HepG2 (cell line): ENCODE measurements at regions not wholly inside any gene's neighbourhood (a gene's known extent, or its start where the extent isn't known, plus 50 kb on each side); places are given as distances from the start of the nearest gene placed in this dataset.

Experiments
- ATAC-seq: fragments of 200-7000 bp; cut with Tn5 transposase; 3 replicates; pipeline ENCODE4 v1.9.1; 2020; ENCODE audit warnings: mild to moderate bottlenecking, moderate library complexity
- BruUV-seq: library from RNA; stranded (reverse); fragments of 400-500 nt; replicated peaks from 2 replicates; lab custom pipeline; 2021; lab: Mats Ljungman, UMichigan
- CTCF ChIA-PET: fragments of 300-600 bp; formaldehyde crosslinking; extraction: SDS; loops from one replicate; lab custom pipeline; 2021; ENCODE audit warnings: low total read pairs, inconsistent platforms, low intra/inter-chr PET ratio; lab: Yijun Ruan, JAX
- POLR2A ChIA-PET: fragments of 350-600 bp; sonication (Branson Sonifier 250); formaldehyde crosslinking; loops from one replicate; lab custom pipeline; 2020; ENCODE audit warnings: antibody characterized with exemption, inconsistent platforms; lab: Yijun Ruan, JAX
- DNase-seq: peaks from one replicate; pipeline ENCODE4 v3.0.0-alpha.2; 2015; ENCODE audit warnings: low spot score
- FAIRE-seq: peaks from 3 replicates; lab custom pipeline; 2011; peaks lifted over from hg19 to GRCh38; lab: Jason Lieb, UNC
- H2AFZ ChIP-seq: one replicate; pipeline ENCODE4 v1.6.1; 2011; ENCODE audit warnings: low read length, inconsistent platforms
- H3K27ac ChIP-seq: fragments of 300-600 bp; 3 replicates; pipeline ENCODE4 v1.8.0; 2011; ENCODE audit warnings: mixed run types, mild to moderate bottlenecking, mixed read lengths, low read length, inconsistent platforms; ENCODE audit not compliant: insufficient read depth; ENCODE audit errors: extremely low read length
- H3K27me3 ChIP-seq, 2 experiments: fragments of 200-600 bp in 1 of 2; 2 replicates in 1 of 2; 3 replicates in 1 of 2; pipeline versions ENCODE4 v1.6.0 to v1.8.0; 2011; ENCODE audit warnings: low read length in 2 of 2, mild to moderate bottlenecking in 2 of 2, moderate library complexity in 2 of 2, inconsistent platforms in 1 of 2; ENCODE audit not compliant: insufficient read depth in 2 of 2, control insufficient read depth in 1 of 2
- H3K36me3 ChIP-seq, 2 experiments: fragments of 200-600 bp in 1 of 2; replicated peaks in 1 of 2; 2 replicates in 1 of 2; 3 replicates in 1 of 2; pipeline versions ENCODE4 v1.5.1 to v1.8.0; 2011; ENCODE audit warnings: low read length in 2 of 2, inconsistent platforms in 1 of 2; ENCODE audit not compliant: insufficient read depth in 2 of 2, control insufficient read depth in 1 of 2
- H3K4me1 ChIP-seq: 2 replicates; pipeline ENCODE4 v1.5.1; 2012; ENCODE audit warnings: low read length, inconsistent platforms; ENCODE audit not compliant: insufficient read depth
- H3K4me2 ChIP-seq: 2 replicates; pipeline ENCODE4 v1.6.0; 2011; ENCODE audit warnings: low read depth, low read length, inconsistent platforms
- H3K4me3 ChIP-seq, 3 experiments: fragments of 200-600 bp in 1 of 3; sonication (generic), shearing (Covaris generic) in 1 of 3; replicated peaks in 1 of 3; 2 replicates each; pipeline ENCODE4 v1.5.1; 2011 to 2016; ENCODE audit warnings: low read length in 3 of 3, inconsistent platforms in 2 of 3, low read depth in 2 of 3, mild to moderate bottlenecking in 2 of 3, control low read depth in 1 of 3, mixed read lengths in 1 of 3; ENCODE audit not compliant: insufficient read depth in 1 of 3
- H3K79me2 ChIP-seq: one replicate; pipeline ENCODE4 v1.6.1; 2011; ENCODE audit warnings: low read length, inconsistent platforms; ENCODE audit not compliant: insufficient read depth
- H3K9ac ChIP-seq: 2 replicates; pipeline ENCODE4 v1.6.0; 2011; ENCODE audit warnings: mild to moderate bottlenecking, low read depth, low read length, inconsistent platforms; ENCODE audit not compliant: insufficient read depth
- H3K9me3 ChIP-seq: 2 replicates; pipeline ENCODE4 v1.5.1; 2012; ENCODE audit warnings: mild to moderate bottlenecking, low read length
- H4K20me1 ChIP-seq: 2 replicates; pipeline ENCODE4 v1.6.0; 2011; ENCODE audit warnings: inconsistent platforms, mild to moderate bottlenecking, low read length, moderate library complexity; ENCODE audit not compliant: insufficient read depth
- ARID2 ChIP-seq: sonication (generic); formaldehyde crosslinking; IDR thresholded peaks from 2 replicates; pipeline ENCODE4 v1.8.1; 2022; ENCODE audit warnings: mild to moderate bottlenecking, missing genetic modification reagents, borderline replicate concordance
- CBX1 ChIP-seq: IDR thresholded peaks from one replicate; pipeline ENCODE4 v1.6.1; 2016; ENCODE audit warnings: antibody characterized with exemption, low read depth
- EZH2 ChIP-seq: conservative IDR thresholded peaks from 2 replicates; pipeline ENCODE4 v1.6.1; 2012; ENCODE audit warnings: mild to moderate bottlenecking, low read depth, low read length, moderate library complexity
- GABPA ChIP-seq, 2 experiments: IDR thresholded peaks; 2 replicates each; pipeline ENCODE4 v1.6.1; 2011 to 2016; ENCODE audit warnings: low read depth in 2 of 2, low read length in 1 of 2, missing biosample characterization in 1 of 2, missing genetic modification characterization in 1 of 2
- GZF1 ChIP-seq: sonication (generic); formaldehyde crosslinking; IDR thresholded peaks from 2 replicates; pipeline ENCODE4 v1.5.1; 2020; ENCODE audit warnings: mild to moderate bottlenecking, missing genetic modification reagents
- HNRNPLL ChIP-seq: fragments of 200-400 bp; formaldehyde crosslinking; IDR thresholded peaks from 2 replicates; pipeline ENCODE4 v1.6.1; 2017; ENCODE audit warnings: mild to moderate bottlenecking, low read depth, low read length; ENCODE audit not compliant: poor library complexity, severe bottlenecking
- KLF13 ChIP-seq: sonication (generic); formaldehyde crosslinking; IDR thresholded peaks from 2 replicates; pipeline ENCODE4 v1.4.0; 2020; ENCODE audit warnings: mild to moderate bottlenecking, missing genetic modification reagents
- KLF16 ChIP-seq, 2 experiments: sonication (generic) in 1 of 2; formaldehyde crosslinking in 1 of 2; IDR thresholded peaks; 2 replicates each; pipeline versions ENCODE4 v1.6.1 to v1.8.0; 2016 to 2023; ENCODE audit warnings: missing genetic modification reagents in 2 of 2, missing compliant biosample characterization in 1 of 2
- LCORL ChIP-seq, 2 experiments: fragments of 450-650 bp in 1 of 2; sonication (generic) in 1 of 2; formaldehyde crosslinking in 1 of 2; IDR thresholded peaks; 2 replicates each; pipeline versions ENCODE4 v1.5.0 to v1.6.1; 2017 to 2020; ENCODE audit warnings: antibody characterized with exemption in 1 of 2, missing genetic modification reagents in 1 of 2
- ZFP36L2 ChIP-seq: sonication (generic); formaldehyde crosslinking; IDR thresholded peaks from 2 replicates; pipeline ENCODE4 v1.4.0; 2020; ENCODE audit warnings: missing genetic modification reagents
- ZNF274 ChIP-seq: sonication (generic); formaldehyde crosslinking; IDR thresholded peaks from 2 replicates; pipeline ENCODE4 v1.5.1; 2020; ENCODE audit warnings: mild to moderate bottlenecking, missing genetic modification reagents
- WGBS: methylation state at CpG from one replicate; pipeline ENCODE4 v1.1.6; 2017; ENCODE audit warnings: low lambda C conversion rate; 5-methylcytosine and 5-hydroxymethylcytosine counted together
- in situ Hi-C: cut with HindIII; loops from 2 replicates; pipeline ENCODE4 v1.10.0; 2017; ENCODE audit warnings: low pct_unique_long_range_greater_than_20kb; ENCODE audit not compliant: extremely low pct_ligation_motif_present
- intact Hi-C: fragments of 100-400 bp; cut with micrococcal nuclease; formaldehyde crosslinking; loops from one replicate; pipeline ENCODE4 v1.10.0; 2022; ENCODE audit not compliant: unreplicated experiment
- TF ChIP-seq, protein P1 (sequence below): sonication (generic); formaldehyde crosslinking; IDR thresholded peaks from 2 replicates; pipeline ENCODE4 v1.4.0; 2020; ENCODE audit warnings: missing genetic modification reagents, borderline replicate concordance
- TF ChIP-seq, protein P2 (sequence below): sonication (generic); formaldehyde crosslinking; IDR thresholded peaks from 2 replicates; pipeline ENCODE4 v1.4.0; 2020; ENCODE audit warnings: missing genetic modification reagents
- TF ChIP-seq, protein P3 (sequence below): sonication (generic); formaldehyde crosslinking; IDR thresholded peaks from 2 replicates; pipeline ENCODE4 v1.4.0; 2020; ENCODE audit warnings: missing genetic modification reagents
- TF ChIP-seq, protein P4 (sequence below): sonication (generic); formaldehyde crosslinking; IDR thresholded peaks from 2 replicates; pipeline ENCODE4 v1.4.0; 2020; ENCODE audit warnings: missing genetic modification reagents, borderline replicate concordance

DNA sequence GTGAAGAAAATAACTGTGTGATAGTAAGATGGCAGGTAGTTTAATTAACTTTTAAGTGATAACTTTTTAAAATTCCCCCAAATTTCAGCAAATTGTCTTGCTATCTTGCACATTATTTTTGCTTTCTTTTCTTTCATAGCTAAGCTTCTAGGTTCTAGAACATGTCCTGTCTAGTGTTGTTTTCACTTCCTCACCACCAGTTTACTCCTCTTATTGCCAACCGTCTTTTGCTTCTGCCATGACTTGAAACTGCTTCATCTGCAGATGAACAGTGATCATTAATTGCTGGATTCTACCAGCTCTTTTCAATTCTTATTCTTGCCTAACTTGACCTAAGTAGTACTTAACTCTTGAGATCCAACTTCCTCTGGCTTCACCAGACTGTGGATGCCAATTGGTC, 137.8 kb downstream of the CENPW start:
- Histone ChIP-seq H3K27ac (no peak overlapping the region), H3K4me2 (no peak overlapping the region), H3K9me3 (no peaks in the 10 kb centered on the region), H4K20me1 (no peaks in the 10 kb centered on the region), H3K36me3 (no peaks in the 10 kb centered on the region), H3K9ac (no peak overlapping the region), H3K4me3 (no peak overlapping the region), H3K27me3 (no peaks in the 10 kb centered on the region), H3K4me1 (no peaks in the 10 kb centered on the region), H2AFZ (no peak overlapping the region), H3K79me2 (no peaks in the 10 kb centered on the region)
- no peak for TF ChIP-seq ZFP36L2 (CRISPR knock-in tag)
- TF ChIP-seq EZH2, result no peak
- TF ChIP-seq, protein P1, sequence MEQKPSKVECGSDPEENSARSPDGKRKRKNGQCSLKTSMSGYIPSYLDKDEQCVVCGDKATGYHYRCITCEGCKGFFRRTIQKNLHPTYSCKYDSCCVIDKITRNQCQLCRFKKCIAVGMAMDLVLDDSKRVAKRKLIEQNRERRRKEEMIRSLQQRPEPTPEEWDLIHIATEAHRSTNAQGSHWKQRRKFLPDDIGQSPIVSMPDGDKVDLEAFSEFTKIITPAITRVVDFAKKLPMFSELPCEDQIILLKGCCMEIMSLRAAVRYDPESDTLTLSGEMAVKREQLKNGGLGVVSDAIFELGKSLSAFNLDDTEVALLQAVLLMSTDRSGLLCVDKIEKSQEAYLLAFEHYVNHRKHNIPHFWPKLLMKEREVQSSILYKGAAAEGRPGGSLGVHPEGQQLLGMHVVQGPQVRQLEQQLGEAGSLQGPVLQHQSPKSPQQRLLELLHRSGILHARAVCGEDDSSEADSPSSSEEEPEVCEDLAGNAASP (CRISPR knock-in tag), result no peak
- no peak for TF ChIP-seq GABPA (IDR thresholded peaks at IDR 0.05; ENCODE audit: low read depth, low read length)
- TF ChIP-seq GABPA (CRISPR knock-in tag; IDR thresholded peaks at IDR 0.05; ENCODE audit: low read depth), result no peak
- TF ChIP-seq LCORL (IDR thresholded peaks at IDR 0.05), result no peak
- TF ChIP-seq LCORL (CRISPR knock-in tag; IDR thresholded peaks at IDR 0.05), result no peak
- TF ChIP-seq, protein P2, sequence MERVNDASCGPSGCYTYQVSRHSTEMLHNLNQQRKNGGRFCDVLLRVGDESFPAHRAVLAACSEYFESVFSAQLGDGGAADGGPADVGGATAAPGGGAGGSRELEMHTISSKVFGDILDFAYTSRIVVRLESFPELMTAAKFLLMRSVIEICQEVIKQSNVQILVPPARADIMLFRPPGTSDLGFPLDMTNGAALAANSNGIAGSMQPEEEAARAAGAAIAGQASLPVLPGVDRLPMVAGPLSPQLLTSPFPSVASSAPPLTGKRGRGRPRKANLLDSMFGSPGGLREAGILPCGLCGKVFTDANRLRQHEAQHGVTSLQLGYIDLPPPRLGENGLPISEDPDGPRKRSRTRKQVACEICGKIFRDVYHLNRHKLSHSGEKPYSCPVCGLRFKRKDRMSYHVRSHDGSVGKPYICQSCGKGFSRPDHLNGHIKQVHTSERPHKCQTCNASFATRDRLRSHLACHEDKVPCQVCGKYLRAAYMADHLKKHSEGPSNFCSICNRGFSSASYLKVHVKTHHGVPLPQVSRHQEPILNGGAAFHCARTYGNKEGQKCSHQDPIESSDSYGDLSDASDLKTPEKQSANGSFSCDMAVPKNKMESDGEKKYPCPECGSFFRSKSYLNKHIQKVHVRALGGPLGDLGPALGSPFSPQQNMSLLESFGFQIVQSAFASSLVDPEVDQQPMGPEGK (CRISPR knock-in tag), result no peak
- TF ChIP-seq, protein P3, sequence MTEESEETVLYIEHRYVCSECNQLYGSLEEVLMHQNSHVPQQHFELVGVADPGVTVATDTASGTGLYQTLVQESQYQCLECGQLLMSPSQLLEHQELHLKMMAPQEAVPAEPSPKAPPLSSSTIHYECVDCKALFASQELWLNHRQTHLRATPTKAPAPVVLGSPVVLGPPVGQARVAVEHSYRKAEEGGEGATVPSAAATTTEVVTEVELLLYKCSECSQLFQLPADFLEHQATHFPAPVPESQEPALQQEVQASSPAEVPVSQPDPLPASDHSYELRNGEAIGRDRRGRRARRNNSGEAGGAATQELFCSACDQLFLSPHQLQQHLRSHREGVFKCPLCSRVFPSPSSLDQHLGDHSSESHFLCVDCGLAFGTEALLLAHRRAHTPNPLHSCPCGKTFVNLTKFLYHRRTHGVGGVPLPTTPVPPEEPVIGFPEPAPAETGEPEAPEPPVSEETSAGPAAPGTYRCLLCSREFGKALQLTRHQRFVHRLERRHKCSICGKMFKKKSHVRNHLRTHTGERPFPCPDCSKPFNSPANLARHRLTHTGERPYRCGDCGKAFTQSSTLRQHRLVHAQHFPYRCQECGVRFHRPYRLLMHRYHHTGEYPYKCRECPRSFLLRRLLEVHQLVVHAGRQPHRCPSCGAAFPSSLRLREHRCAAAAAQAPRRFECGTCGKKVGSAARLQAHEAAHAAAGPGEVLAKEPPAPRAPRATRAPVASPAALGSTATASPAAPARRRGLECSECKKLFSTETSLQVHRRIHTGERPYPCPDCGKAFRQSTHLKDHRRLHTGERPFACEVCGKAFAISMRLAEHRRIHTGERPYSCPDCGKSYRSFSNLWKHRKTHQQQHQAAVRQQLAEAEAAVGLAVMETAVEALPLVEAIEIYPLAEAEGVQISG (CRISPR knock-in tag), result no peak
- no peak for TF ChIP-seq KLF16 (CRISPR knock-in tag; IDR thresholded peaks at IDR 0.05)
- TF ChIP-seq, protein P4, sequence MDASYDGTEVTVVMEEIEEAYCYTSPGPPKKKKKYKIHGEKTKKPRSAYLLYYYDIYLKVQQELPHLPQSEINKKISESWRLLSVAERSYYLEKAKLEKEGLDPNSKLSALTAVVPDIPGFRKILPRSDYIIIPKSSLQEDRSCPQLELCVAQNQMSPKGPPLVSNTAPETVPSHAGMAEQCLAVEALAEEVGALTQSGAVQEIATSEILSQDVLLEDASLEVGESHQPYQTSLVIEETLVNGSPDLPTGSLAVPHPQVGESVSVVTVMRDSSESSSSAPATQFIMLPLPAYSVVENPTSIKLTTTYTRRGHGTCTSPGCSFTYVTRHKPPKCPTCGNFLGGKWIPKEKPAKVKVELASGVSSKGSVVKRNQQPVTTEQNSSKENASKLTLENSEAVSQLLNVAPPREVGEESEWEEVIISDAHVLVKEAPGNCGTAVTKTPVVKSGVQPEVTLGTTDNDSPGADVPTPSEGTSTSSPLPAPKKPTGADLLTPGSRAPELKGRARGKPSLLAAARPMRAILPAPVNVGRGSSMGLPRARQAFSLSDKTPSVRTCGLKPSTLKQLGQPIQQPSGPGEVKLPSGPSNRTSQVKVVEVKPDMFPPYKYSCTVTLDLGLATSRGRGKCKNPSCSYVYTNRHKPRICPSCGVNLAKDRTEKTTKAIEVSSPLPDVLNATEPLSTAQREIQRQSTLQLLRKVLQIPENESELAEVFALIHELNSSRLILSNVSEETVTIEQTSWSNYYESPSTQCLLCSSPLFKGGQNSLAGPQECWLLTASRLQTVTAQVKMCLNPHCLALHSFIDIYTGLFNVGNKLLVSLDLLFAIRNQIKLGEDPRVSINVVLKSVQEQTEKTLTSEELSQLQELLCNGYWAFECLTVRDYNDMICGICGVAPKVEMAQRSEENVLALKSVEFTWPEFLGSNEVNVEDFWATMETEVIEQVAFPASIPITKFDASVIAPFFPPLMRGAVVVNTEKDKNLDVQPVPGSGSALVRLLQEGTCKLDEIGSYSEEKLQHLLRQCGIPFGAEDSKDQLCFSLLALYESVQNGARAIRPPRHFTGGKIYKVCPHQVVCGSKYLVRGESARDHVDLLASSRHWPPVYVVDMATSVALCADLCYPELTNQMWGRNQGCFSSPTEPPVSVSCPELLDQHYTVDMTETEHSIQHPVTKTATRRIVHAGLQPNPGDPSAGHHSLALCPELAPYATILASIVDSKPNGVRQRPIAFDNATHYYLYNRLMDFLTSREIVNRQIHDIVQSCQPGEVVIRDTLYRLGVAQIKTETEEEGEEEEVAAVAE (CRISPR knock-in tag), result no peak
- no peak for TF ChIP-seq CBX1
- no peak for TF ChIP-seq ZNF274 (CRISPR knock-in tag)
- TF ChIP-seq ARID2 (CRISPR knock-in tag), result no peak
- TF ChIP-seq KLF13, result no peak
- no peak for TF ChIP-seq HNRNPLL
- no peak for TF ChIP-seq GZF1 (CRISPR knock-in tag)
- BruUV-seq, result no TSS peak
- FAIRE-seq (no peak), DNase-seq (no peak), ATAC-seq (no peak)
- in situ Hi-C loops, result no loop called here
- WGBS, result 23% methylated on average over 1 of the region's 1 CpG
- ChIA-PET CTCF (no interaction called here), POLR2A (no interaction called here)
- intact Hi-C loops, result no loop called here
